Colonic mucosa (tissue), 4 donors: ENCODE measurements at regions not wholly inside any gene's neighbourhood (a gene's known extent, or its start where the extent isn't known, plus 50 kb on each side); places are given as distances from the start of the nearest gene placed in this dataset.

Experiments used
- DNase-seq: peaks from one replicate; pipeline ENCODE4 v3.0.0-alpha.2; 2020
- H3K27ac ChIP-seq: fragments of 200-600 bp; one replicate; pipeline ENCODE4 v1.8.0; 2021
- H3K27me3 ChIP-seq: fragments of 200-600 bp; one replicate; pipeline ENCODE4 v1.8.0; 2021
- H3K36me3 ChIP-seq: fragments of 200-600 bp; one replicate; pipeline ENCODE4 v1.8.0; 2021
- H3K4me1 ChIP-seq: fragments of 200-600 bp; one replicate; pipeline ENCODE4 v1.8.0; 2021; ENCODE audit warnings: mild to moderate bottlenecking
- H3K4me3 ChIP-seq: fragments of 200-600 bp; one replicate; pipeline ENCODE4 v1.8.0; 2021
- H3K9ac ChIP-seq, 2 donors: one replicate each; pipeline ENCODE4 v1.7.0; 2013; ENCODE audit warnings: control low read depth in 2 of 2, low read depth in 2 of 2, low read length in 2 of 2
- H3K9me3 ChIP-seq: fragments of 200-600 bp; one replicate; pipeline ENCODE4 v1.8.0; 2021
- CTCF ChIP-seq: fragments of 200-600 bp; IDR thresholded peaks from one replicate; pipeline ENCODE4 v1.8.0; 2022; ENCODE audit warnings: antibody characterized with exemption, mild to moderate bottlenecking
- intact Hi-C: fragments of 100-400 bp; cut with DNase I; formaldehyde crosslinking; loops from one replicate; pipeline ENCODE4 v1.14.1; 2022
- donor health status: healthy.
- donor health status: DM: no; HTN: no; CAD: no.
- donor health status: DM: no; HTN: no; CAD: no.

GRCh38 chr2:66940080-66940479 is 457.1 kb upstream of the ETAA1 start:
- Histone ChIP-seq H3K4me1 (no peaks in the 10 kb centered on the region), H3K27ac (no peak overlapping the region), H3K4me3 (no peak overlapping the region), H3K9ac (no peak overlapping the region), H3K9me3 (no peaks in the 10 kb centered on the region), H3K27me3 (no peaks in the 10 kb centered on the region), H3K36me3 (no peaks in the 10 kb centered on the region)
- TF ChIP-seq CTCF, result no peak
- DNase-seq, result no peak
- intact Hi-C loops, result no loop called here

- H3K9me3 ChIP-seq, result no peaks in the 10 kb centered on the region
- DNase-seq, result no peak
- H3K27ac ChIP-seq, result no peak overlapping the region
- TF ChIP-seq CTCF, result no peak
- no peaks in the 10 kb centered on the region for H3K4me1 ChIP-seq
- H3K4me3 ChIP-seq, result no peak overlapping the region
- H3K27me3 ChIP-seq, result no peaks in the 10 kb centered on the region
- intact Hi-C loops, result no loop called here
- H3K36me3 ChIP-seq, result no peaks in the 10 kb centered on the region
- no peak overlapping the region for H3K9ac ChIP-seq
Observed at GRCh38 chr2:66948234-66948633, 448.9 kb upstream of the ETAA1 start.

- no peak overlapping the region for H3K27ac ChIP-seq
- intact Hi-C loops, result no loop called here
- no peak overlapping the region for H3K9ac ChIP-seq
- no peaks in the 10 kb centered on the region for H3K4me1 ChIP-seq
- H3K27me3 ChIP-seq, result no peaks in the 10 kb centered on the region
- TF ChIP-seq CTCF, result no peak
- H3K4me3 ChIP-seq, result no peak overlapping the region
- no peaks in the 10 kb centered on the region for H3K36me3 ChIP-seq
- no peak for DNase-seq
- no peaks in the 10 kb centered on the region for H3K9me3 ChIP-seq
Observed at GRCh38 chr2:66957198-66957597, 439.9 kb upstream of the ETAA1 start.

DNA sequence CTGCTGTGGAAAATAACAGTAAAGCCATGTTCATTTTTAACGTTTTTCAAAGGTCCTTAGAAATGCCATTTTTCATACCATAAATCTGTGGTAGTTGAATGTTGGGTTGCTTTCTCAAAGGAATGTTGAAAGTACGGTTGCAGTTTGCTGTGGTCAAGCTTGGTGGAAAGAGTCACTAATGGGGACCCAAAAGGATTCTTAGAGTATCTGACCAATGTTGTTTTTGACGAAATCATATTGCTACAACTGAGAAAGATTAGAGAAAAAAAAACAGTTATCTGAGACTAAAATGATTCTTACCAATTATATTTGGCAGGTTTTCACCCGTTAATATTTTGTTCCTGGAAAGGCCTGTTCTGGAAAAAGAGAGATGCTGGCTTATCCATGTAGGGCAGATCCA is 439.5 kb upstream of the ETAA1 start:
- Histone ChIP-seq H3K36me3 (no peaks in the 10 kb centered on the region), H3K27me3 (no peaks in the 10 kb centered on the region), H3K4me1 (no peaks in the 10 kb centered on the region), H3K9ac (no peak overlapping the region), H3K4me3 (no peak overlapping the region), H3K27ac (no peak overlapping the region), H3K9me3 (no peaks in the 10 kb centered on the region)
- intact Hi-C loops, result no loop called here
- TF ChIP-seq CTCF, result no peak
- no peak for DNase-seq

GRCh38 chr2:66960161-66960560 is 437.0 kb upstream of the ETAA1 start:
- no peaks in the 10 kb centered on the region for H3K27me3 ChIP-seq
- no peak for DNase-seq
- no peak overlapping the region for H3K27ac ChIP-seq
- TF ChIP-seq CTCF, result no peak
- H3K36me3 ChIP-seq, result no peaks in the 10 kb centered on the region
- H3K9me3 ChIP-seq, result no peaks in the 10 kb centered on the region
- H3K4me1 ChIP-seq, result no peaks in the 10 kb centered on the region
- no peak overlapping the region for H3K9ac ChIP-seq
- no peak overlapping the region for H3K4me3 ChIP-seq
- intact Hi-C loops, result no loop called here

DNA sequence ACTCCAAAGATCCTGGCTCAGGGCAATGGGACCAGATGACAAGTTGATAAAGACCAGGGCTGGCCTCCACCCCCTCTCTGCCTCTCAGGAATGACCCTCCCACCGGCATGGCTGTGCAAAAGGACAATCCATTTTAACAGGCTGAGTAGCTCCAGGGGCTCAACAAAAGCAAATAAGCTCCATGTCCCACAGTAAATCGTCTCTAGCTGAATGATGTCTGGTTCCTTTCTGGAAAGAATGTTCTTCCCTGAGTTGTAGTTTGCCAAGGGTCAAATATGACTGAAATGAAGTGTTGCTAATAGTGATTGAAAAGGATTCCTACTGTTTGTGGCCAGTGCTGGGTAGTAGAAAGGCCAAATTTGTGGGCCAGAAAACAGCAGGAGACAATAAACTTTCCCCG is 434.4 kb upstream of the ETAA1 start:
- DNase-seq, result no peak
- no peak for TF ChIP-seq CTCF
- Histone ChIP-seq H3K27ac (no peak overlapping the region), H3K9ac (no peak overlapping the region), H3K9me3 (no peaks in the 10 kb centered on the region), H3K36me3 (no peaks in the 10 kb centered on the region), H3K27me3 (no peaks in the 10 kb centered on the region), H3K4me3 (no peak overlapping the region), H3K4me1 (no peaks in the 10 kb centered on the region)
- intact Hi-C loops, result no loop called here
